DMS 273 (cell line): ENCODE measurements at regions not wholly inside any gene's neighbourhood (a gene's known extent, or its start where the extent isn't known, plus 50 kb on each side); places are given as distances from the start of the nearest gene placed in this dataset.

ENCODE experiments used
- DNase-seq: peaks from one replicate; lab custom pipeline; 2025; ENCODE audit not compliant: unreplicated experiment; lab: John Stamatoyannopoulos, UW

DNA sequence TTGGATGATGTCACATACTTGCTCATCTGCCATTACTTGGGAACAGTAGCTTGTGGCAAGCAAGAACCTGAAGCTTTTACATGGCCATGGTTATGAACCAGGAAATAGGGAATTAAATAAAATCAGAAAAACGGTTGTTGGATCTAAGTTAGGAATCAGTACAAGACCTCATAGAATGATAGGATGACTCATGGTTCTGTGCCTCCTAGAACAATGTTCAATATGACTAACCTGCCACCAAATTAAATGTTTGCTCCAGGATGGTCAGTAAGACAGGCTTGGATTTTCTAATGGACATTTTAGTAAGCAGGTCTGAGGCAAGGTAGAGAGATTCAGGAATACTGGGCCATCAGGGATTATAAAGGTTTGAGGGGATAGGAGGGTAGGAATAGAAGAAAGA is 218.9 kb downstream of the PLOD2 start:
- DNase-seq = no peak

DNA sequence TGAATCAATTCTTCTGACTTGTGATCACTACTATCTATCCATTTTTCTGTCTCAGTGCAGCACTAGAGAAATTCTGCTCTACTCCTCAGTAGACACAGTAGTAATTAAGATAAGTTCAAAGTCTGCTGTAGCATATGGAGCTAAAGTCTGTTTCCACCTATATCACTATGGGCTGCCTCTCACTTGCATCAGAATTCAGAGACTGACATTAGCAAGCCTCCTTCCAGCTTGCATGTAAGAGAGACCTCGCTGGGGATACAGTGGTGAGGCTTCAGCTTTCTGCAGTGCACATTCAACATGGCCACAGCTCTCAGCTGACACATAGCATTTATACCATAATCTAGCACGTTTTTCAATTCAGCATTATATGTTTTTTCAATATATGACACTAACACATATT is 217.0 kb downstream of the PLOD2 start:
- peak; percentile 35 for DNase-seq

DNA sequence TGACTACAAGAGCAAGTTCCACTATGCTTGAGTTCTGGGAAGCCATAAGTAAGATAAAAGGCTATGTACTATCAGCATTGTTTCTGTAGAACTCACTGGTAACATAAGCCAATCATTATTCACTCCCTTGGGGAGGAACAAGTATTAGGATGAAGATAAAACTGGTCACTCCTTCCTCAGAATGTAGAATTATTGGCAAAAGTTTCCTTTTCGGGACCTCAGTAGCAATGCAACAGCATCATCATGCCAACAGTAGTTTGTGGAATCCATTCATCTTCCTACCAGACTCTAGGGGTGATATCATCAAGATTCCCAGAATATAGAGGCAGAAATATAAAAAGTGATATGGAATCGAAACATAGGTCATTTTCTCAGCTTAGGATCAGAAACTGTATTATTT is 209.5 kb downstream of the PLOD2 start:
- no peak for DNase-seq

DNA sequence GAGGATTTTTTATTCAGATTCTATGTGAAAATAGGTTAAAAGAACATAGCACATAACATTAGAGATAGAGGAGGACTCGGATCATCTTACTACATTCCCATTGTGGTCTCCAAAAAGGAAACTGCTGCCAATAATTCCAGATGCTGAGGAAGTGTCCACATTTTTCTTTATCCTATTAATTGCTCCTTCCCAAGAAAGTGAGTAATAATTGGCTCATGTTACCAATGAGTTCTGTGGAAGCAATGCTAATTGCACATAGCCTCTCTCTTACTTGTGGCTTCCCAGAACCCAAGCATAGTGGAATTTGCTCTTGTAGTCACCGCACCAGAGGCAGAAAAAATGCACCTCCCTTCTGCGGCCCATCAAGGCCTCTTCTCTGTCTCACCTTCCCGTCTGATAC is 208.4 kb downstream of the PLOD2 start:
- peak; percentile 32 for DNase-seq

DNA sequence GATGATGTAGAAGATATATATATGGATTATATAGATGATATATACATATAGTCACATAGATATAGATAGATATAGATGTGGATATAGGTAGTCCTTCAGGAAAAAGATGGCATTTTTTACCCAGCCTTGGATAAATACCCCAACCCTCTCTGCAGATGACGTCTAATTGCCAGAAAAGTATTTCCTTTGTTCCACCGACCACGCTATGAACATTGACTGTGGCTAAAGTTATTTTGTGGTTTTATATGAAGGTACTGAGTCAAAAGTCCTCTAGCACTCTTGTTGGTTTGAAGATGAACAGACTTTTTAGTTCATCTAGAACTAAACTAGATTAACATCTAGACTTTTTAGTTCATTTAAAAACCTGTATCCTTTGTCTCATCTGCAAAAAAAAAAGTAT is 207.7 kb downstream of the PLOD2 start:
- DNase-seq = no peak

DNA sequence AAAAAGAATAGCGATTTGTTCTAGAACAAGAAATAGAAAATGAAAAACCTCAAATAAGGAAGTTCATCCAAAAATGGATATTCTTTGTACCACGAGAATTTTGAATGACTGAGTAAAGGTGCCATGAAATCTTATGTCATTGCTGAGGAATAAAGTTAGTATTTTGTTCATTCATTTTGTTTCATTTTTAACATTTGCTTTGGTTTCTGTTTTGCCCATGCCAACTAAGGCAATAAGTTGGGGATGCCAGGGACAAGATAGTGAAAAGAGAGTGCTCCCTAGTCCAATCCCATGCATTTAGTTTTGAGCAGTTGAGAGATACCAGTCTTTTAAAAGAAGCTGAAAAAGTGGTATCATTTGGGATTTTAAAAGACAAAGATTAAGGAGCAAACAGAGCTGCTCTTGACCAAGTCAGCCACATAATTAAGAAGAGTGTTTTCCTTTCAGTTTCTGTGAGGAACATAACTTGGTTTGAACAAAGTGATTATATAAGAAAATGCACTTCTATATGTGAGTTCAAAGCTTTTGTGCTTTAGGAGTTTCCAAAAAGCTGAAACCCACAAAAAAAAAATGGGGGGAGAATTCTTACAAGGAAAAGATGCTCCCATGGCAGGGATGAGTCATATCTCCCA is 201.4 kb downstream of the PLOD2 start:
- DNase-seq = no peak

DNA sequence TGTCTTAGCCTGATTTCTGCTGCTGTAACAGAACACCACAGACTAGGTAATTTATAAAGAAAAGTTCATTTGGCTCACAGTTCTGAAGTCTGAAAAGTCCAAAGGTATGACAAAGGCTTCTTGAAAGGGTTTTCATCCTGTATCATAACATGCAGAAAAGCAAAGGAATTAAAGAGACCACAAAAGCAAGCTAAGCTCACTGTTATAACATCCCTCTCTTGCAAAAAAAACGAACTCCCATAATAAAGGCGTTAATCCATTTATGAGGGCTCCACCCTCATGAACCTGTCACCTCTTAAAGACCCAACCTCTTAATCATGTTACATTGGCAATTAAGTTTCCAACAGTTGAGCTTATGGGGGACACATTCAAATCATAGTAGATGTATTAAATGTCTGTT is 197.9 kb downstream of the PLOD2 start:
- no peak for DNase-seq

DNA sequence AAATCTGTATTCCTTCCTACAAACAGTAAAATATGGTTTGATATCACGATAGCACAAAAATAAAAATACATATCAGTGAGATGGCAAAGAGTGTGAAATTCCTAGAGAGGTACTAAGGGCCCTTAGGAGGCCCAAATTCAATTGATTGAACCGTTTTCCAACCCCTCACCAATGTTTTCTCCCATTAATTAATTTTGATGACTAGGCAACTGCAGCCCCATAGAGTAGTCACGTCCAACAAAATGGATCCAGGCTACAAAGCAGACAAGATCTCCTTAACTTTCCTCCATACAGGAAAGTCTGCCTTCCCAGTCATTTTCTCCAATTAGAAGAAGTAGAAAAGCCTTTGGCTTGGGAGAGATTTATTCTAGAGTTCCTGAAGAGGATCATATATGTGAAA is 193.9 kb downstream of the PLOD2 start:
- no peak for DNase-seq

DNA sequence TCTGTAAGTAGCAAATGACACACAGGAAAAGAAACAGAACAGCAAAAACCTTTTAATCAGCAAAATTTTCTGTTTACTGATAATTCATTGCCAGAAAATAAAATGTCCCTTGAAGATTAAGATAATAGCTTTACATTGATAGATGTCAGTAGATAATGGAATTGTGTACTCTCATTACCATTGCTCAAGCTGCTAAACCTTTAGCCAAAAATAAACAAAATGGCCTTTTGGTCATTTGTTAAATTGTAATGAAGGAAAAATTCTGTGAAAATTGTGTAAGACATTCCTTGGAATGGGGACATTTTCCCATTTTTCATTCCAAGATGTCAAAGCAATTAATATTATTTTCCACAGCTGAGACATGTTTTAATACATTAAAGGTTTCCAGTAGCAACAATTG is 189.8 kb downstream of the PLOD2 start:
- no peak for DNase-seq

DNA sequence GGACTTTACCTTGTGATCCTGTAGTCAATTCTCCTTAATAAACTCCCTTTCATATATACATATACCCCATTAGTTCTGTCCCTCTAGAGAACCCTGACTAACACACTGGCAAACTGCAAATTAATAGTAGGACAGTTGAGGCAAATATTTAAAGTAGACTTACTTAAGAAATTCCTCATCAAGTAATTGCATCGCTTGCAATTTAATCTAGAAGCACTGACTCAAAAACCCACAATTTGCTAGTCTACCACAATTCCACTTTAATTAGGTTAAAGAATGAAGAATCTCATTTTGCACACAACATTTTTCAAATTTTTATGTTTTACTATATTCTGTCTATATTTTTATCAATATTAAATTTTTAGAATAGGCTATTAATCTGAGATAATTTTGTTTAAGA is 188.1 kb downstream of the PLOD2 start:
- DNase-seq = no peak

DNA sequence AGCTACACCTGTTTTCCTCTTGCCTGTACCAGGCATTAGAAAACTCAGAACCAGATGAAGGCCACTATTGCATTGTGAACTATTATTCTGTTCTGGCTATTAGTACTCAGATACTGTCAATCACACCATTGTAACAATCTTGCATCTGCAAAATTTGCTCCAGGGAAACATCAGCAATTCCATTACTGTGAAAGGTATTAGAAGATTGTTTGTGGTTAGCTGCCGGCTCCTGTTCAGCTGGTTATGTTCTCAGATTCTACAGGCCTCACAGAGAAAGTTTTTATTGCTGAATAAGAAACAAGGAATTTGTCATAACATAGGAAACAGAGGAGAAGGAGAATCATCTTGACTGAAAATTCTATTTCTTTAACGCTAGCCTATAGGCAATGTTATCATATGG is 179.9 kb downstream of the PLOD2 start:
- no peak for DNase-seq

DNA sequence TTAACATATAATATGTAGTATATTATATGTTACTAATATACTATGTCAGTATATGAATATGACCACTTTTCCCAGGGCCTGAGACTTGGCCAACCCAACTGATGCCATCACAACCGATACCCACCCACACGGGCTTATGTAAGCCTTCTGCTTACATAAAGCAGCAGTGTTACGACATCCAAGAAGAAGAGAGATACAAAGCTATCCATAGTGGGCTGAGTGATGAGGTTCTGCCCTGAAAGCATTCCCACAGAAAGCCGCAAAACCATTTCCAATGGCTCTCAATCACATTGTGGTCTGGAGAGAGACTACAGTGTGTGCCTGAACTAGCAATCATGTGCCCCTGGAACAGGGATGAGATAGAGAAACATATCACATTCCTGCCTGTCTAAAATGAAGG is 177.9 kb downstream of the PLOD2 start:
- no peak for DNase-seq
